ENCODE measurements at regions not wholly inside any gene's neighbourhood (a gene's known extent, or its start where the extent isn't known, plus 50 kb on each side); places are given as distances from the start of the nearest gene placed in this dataset.

GRCh38 chr2:88265352-88266303 is 95.5 kb downstream of the THNSL2 start:
- Mint-ChIP-seq H3K9me3 (peaks cover 0 to 19% (median 6%) of the 10 kb centered on the region in 7 donors), H3K4me3 (no peak overlapping the region), H3K36me3 (no peaks in the 10 kb centered on the region), H3K27me3 (peaks cover 5 to 29% (median 22%) of the 10 kb centered on the region in 3 donors), H3K4me1 (no peaks in the 10 kb centered on the region), H3K27ac (peak overlapping the region in 2 of 6 donors; percentile 18 to 40)
- DNase-seq (no peak), ATAC-seq (ENCODE audit: low read depth in 2 of 2) (no peak)

- ATAC-seq (ENCODE audit: low read depth in 2 of 2): no peak
- Mint-ChIP-seq H3K36me3 (no peaks in the 10 kb centered on the region), H3K4me3 (no peak overlapping the region), H3K27ac (no peak overlapping the region), H3K9me3 (peaks cover 0 to 7% (median 0%) of the 10 kb centered on the region in 7 donors), H3K27me3 (peaks cover 5 to 23% (median 22%) of the 10 kb centered on the region in 3 donors), H3K4me1 (no peaks in the 10 kb centered on the region)
- DNase-seq: no peak
Observed at GRCh38 chr2:88263861-88264260, 93.7 kb downstream of the THNSL2 start.

- no peak for ATAC-seq (ENCODE audit: low read depth in 2 of 2)
- no peak for DNase-seq
- Mint-ChIP-seq H3K9me3 (peaks cover 0 to 1% (median 0%) of the 10 kb centered on the region in 7 donors), H3K4me3 (no peak overlapping the region), H3K4me1 (no peaks in the 10 kb centered on the region), H3K27ac (no peak overlapping the region), H3K36me3 (no peaks in the 10 kb centered on the region), H3K27me3 (peaks cover 5 to 42% (median 25%) of the 10 kb centered on the region in 3 donors)
Observed at GRCh38 chr2:88261725-88262124, 91.6 kb downstream of the THNSL2 start.

GRCh38 chr2:88258208-88258607 is 88.1 kb downstream of the THNSL2 start:
- Mint-ChIP-seq H3K36me3 (no peaks in the 10 kb centered on the region), H3K4me1 (no peaks in the 10 kb centered on the region), H3K4me3 (peak overlapping the region in 1 of 8 donors; percentile 56), H3K9me3 (peaks cover 0 to 9% (median 3%) of the 10 kb centered on the region in 7 donors), H3K27ac (no peak overlapping the region), H3K27me3 (peaks cover 8 to 40% (median 17%) of the 10 kb centered on the region in 3 donors)
- ATAC-seq (ENCODE audit: low read depth in 2 of 2) (no peak), DNase-seq (no peak)

- Mint-ChIP-seq H3K4me1 (no peaks in the 10 kb centered on the region), H3K4me3 (no peak overlapping the region), H3K9me3 (peaks cover 1 to 11% (median 4%) of the 10 kb centered on the region in 7 donors)
Observed at GRCh38 chr2:88254437-88255091, 84.4 kb downstream of the THNSL2 start.

GRCh38 chr2:88253997-88254396 is 83.9 kb downstream of the THNSL2 start:
- no peaks in the 10 kb centered on the region for H3K36me3 Mint-ChIP-seq
- H3K9me3 Mint-ChIP-seq: peaks cover 1 to 11% (median 4%) of the 10 kb centered on the region in 7 donors
- DNase-seq (no peak), ATAC-seq (ENCODE audit: low read depth in 2 of 2) (no peak)
- no peaks in the 10 kb centered on the region for H3K4me1 Mint-ChIP-seq
- H3K4me3 Mint-ChIP-seq: no peak overlapping the region
- no peak overlapping the region for H3K27ac Mint-ChIP-seq
- H3K27me3 Mint-ChIP-seq: peaks cover 17 to 43% (median 25%) of the 10 kb centered on the region in 3 donors

More at GRCh38 chr2:88254437-88255091, 84.4 kb downstream of the THNSL2 start:
- DNase-seq (no peak), ATAC-seq (ENCODE audit: low read depth in 2 of 2) (no peak)
- Mint-ChIP-seq H3K27me3 (peaks cover 17 to 43% (median 25%) of the 10 kb centered on the region in 3 donors), H3K27ac (no peak overlapping the region), H3K36me3 (no peaks in the 10 kb centered on the region)

GRCh38 chr2:88253375-88253774 is 83.2 kb downstream of the THNSL2 start:
- no peaks in the 10 kb centered on the region for H3K36me3 Mint-ChIP-seq
- H3K27me3 Mint-ChIP-seq: peaks cover 17 to 38% (median 26%) of the 10 kb centered on the region in 3 donors
- no peak for DNase-seq
- no peak overlapping the region for H3K27ac Mint-ChIP-seq
- no peak for ATAC-seq (ENCODE audit: low read depth in 2 of 2)
- no peak overlapping the region for H3K4me3 Mint-ChIP-seq
- no peaks in the 10 kb centered on the region for H3K4me1 Mint-ChIP-seq
- H3K9me3 Mint-ChIP-seq: peaks cover 1 to 11% (median 4%) of the 10 kb centered on the region in 7 donors

- H3K4me1 Mint-ChIP-seq: no peaks in the 10 kb centered on the region
- H3K36me3 Mint-ChIP-seq: no peaks in the 10 kb centered on the region
- DNase-seq (no peak), ATAC-seq (ENCODE audit: low read depth in 2 of 2) (no peak)
- no peak overlapping the region for H3K4me3 Mint-ChIP-seq
- H3K27me3 Mint-ChIP-seq: peaks cover 20 to 38% (median 33%) of the 10 kb centered on the region in 3 donors
- H3K9me3 Mint-ChIP-seq: peaks cover 1 to 11% (median 4%) of the 10 kb centered on the region in 7 donors
- no peak overlapping the region for H3K27ac Mint-ChIP-seq
Observed at GRCh38 chr2:88252646-88253045, 82.5 kb downstream of the THNSL2 start.

GRCh38 chr2:88252111-88252510 is 82.0 kb downstream of the THNSL2 start:
- no peaks in the 10 kb centered on the region for H3K36me3 Mint-ChIP-seq
- peaks cover 20 to 35% (median 33%) of the 10 kb centered on the region in 3 donors for H3K27me3 Mint-ChIP-seq
- H3K4me1 Mint-ChIP-seq: no peaks in the 10 kb centered on the region
- H3K4me3 Mint-ChIP-seq: no peak overlapping the region
- ATAC-seq (ENCODE audit: low read depth in 2 of 2): no peak
- no peak for DNase-seq
- H3K9me3 Mint-ChIP-seq: peaks cover 1 to 11% (median 4%) of the 10 kb centered on the region in 7 donors
- no peak overlapping the region for H3K27ac Mint-ChIP-seq

- Mint-ChIP-seq H3K36me3 (no peaks in the 10 kb centered on the region), H3K9me3 (peaks cover 0 to 11% (median 4%) of the 10 kb centered on the region in 7 donors), H3K27me3 (peaks cover 17 to 21% (median 20%) of the 10 kb centered on the region in 3 donors), H3K27ac (no peak overlapping the region), H3K4me1 (no peaks in the 10 kb centered on the region), H3K4me3 (no peak overlapping the region)
- ATAC-seq (ENCODE audit: low read depth in 2 of 2) (no peak), DNase-seq (no peak)
Observed at GRCh38 chr2:88250404-88250803, 80.3 kb downstream of the THNSL2 start.

GRCh38 chr2:88248280-88248828 is 78.2 kb downstream of the THNSL2 start:
- Mint-ChIP-seq H3K27me3 (peaks cover 12 to 21% (median 17%) of the 10 kb centered on the region in 3 donors), H3K4me1 (no peaks in the 10 kb centered on the region), H3K27ac (no peak overlapping the region), H3K9me3 (peaks cover 0 to 16% (median 9%) of the 10 kb centered on the region in 7 donors), H3K36me3 (no peaks in the 10 kb centered on the region), H3K4me3 (no peak overlapping the region)
- no peak for DNase-seq
- ATAC-seq (ENCODE audit: low read depth in 2 of 2): no peak

GRCh38 chr2:88247531-88247930 is 77.4 kb downstream of the THNSL2 start:
- Mint-ChIP-seq H3K4me3 (no peak overlapping the region), H3K36me3 (no peaks in the 10 kb centered on the region), H3K27ac (no peak overlapping the region), H3K9me3 (peaks cover 0 to 19% (median 9%) of the 10 kb centered on the region in 7 donors), H3K4me1 (no peaks in the 10 kb centered on the region), H3K27me3 (peaks cover 12 to 27% (median 17%) of the 10 kb centered on the region in 3 donors)
- DNase-seq: no peak
- no peak for ATAC-seq (ENCODE audit: low read depth in 2 of 2)

- peaks cover 3 to 15% (median 13%) of the 10 kb centered on the region in 3 donors for H3K27me3 Mint-ChIP-seq
- DNase-seq (no peak), ATAC-seq (ENCODE audit: low read depth in 2 of 2) (no peak)
- H3K4me1 Mint-ChIP-seq: no peaks in the 10 kb centered on the region
- H3K36me3 Mint-ChIP-seq: no peaks in the 10 kb centered on the region
- H3K27ac Mint-ChIP-seq: peak overlapping the region in 1 of 6 donors; percentile 15
- no peak overlapping the region for H3K4me3 Mint-ChIP-seq
- peaks cover 0 to 20% (median 5%) of the 10 kb centered on the region in 7 donors for H3K9me3 Mint-ChIP-seq
Observed at GRCh38 chr2:88245109-88245508, 75.0 kb downstream of the THNSL2 start.
